HEK293 (cell line): ENCODE measurements at regions not wholly inside any gene's neighbourhood (a gene's known extent, or its start where the extent isn't known, plus 50 kb on each side); places are given as distances from the start of the nearest gene placed in this dataset.

ENCODE experiments used
- CTCF ChIA-PET: fragments of 350-600 bp; formaldehyde crosslinking; extraction: SDS; loops from one replicate; lab custom pipeline; 2021; ENCODE audit warnings: antibody characterized with exemption; lab: Yijun Ruan, JAX
- POLR2A ChIA-PET: fragments of 300-600 bp; formaldehyde crosslinking; extraction: SDS; loops from one replicate; lab custom pipeline; 2020; ENCODE audit warnings: antibody characterized with exemption, inconsistent platforms; lab: Yijun Ruan, JAX
- H3K27ac ChIP-seq: fragments of 200-500 bp; sonication (Bioruptor generic); 2 replicates; pipeline ENCODE4 v1.5.1; 2014; ENCODE audit warnings: low read depth, low read length, control low read depth, inconsistent platforms; ENCODE audit errors: extremely low read depth
- H3K36me3 ChIP-seq, 2 experiments: fragments of 200-500 bp in 1 of 2; sonication (Bioruptor generic) in 1 of 2; 1 replicate in 1 of 2; 2 replicates in 1 of 2; pipeline ENCODE4 v1.5.1; 2014 to 2017; ENCODE audit warnings: inconsistent platforms in 2 of 2, low read length in 2 of 2; ENCODE audit not compliant: control insufficient read depth in 2 of 2, insufficient read depth in 1 of 2
- H3K4me1 ChIP-seq: fragments of 200-500 bp; sonication (Bioruptor generic); 2 replicates; pipeline ENCODE4 v1.5.1; 2014; ENCODE audit warnings: mild to moderate bottlenecking, low read length, inconsistent platforms; ENCODE audit not compliant: control insufficient read depth, insufficient read depth
- H3K4me3 ChIP-seq: 2 replicates; pipeline ENCODE4 v1.5.1; 2011; ENCODE audit warnings: low read depth, mild to moderate bottlenecking, control low read depth, low read length, moderate library complexity
- H3K9me3 ChIP-seq: fragments of 200-500 bp; sonication (Bioruptor generic); 2 replicates; pipeline ENCODE4 v1.5.1; 2014; ENCODE audit warnings: low read depth, low read length, inconsistent platforms; ENCODE audit not compliant: control insufficient read depth, insufficient read depth
- IKZF3 ChIP-seq: fragments of 450-650 bp; IDR thresholded peaks from 2 replicates; pipeline ENCODE4 v1.5.0; 2018; ENCODE audit warnings: missing biosample characterization, mild to moderate bottlenecking, missing genetic modification characterization, moderate library complexity
- KLF8 ChIP-seq: fragments of 450-650 bp; formaldehyde crosslinking; IDR thresholded peaks from 2 replicates; pipeline ENCODE4 v1.5.1; 2016; ENCODE audit warnings: missing biosample characterization, missing genetic modification characterization
- OVOL3 ChIP-seq: fragments of 450-650 bp; formaldehyde crosslinking; IDR thresholded peaks from 2 replicates; pipeline ENCODE4 v1.5.1; 2016; ENCODE audit warnings: missing biosample characterization, missing genetic modification characterization
- SP2 ChIP-seq: fragments of 450-650 bp; formaldehyde crosslinking; IDR thresholded peaks from 2 replicates; pipeline ENCODE4 v1.5.1; 2016; ENCODE audit warnings: missing biosample characterization, missing genetic modification characterization
- YY2 ChIP-seq: fragments of 450-650 bp; formaldehyde crosslinking; IDR thresholded peaks from 2 replicates; pipeline ENCODE4 v1.5.1; 2016; ENCODE audit warnings: missing biosample characterization, missing genetic modification characterization
- ZBTB20 ChIP-seq: fragments of 450-650 bp; formaldehyde crosslinking; IDR thresholded peaks from 2 replicates; pipeline ENCODE4 v1.5.1; 2016; ENCODE audit warnings: missing biosample characterization, missing genetic modification characterization
- ZFP41 ChIP-seq: fragments of 450-650 bp; formaldehyde crosslinking; IDR thresholded peaks from 2 replicates; pipeline ENCODE4 v1.5.1; 2016; ENCODE audit warnings: missing biosample characterization, missing genetic modification characterization, borderline replicate concordance
- ZFP69B ChIP-seq: fragments of 450-650 bp; formaldehyde crosslinking; IDR thresholded peaks from 2 replicates; pipeline ENCODE4 v1.5.1; 2016; ENCODE audit warnings: missing biosample characterization, missing genetic modification characterization
- ZNF121 ChIP-seq: fragments of 450-650 bp; formaldehyde crosslinking; IDR thresholded peaks from 2 replicates; pipeline ENCODE4 v1.5.1; 2016; ENCODE audit warnings: missing biosample characterization, missing genetic modification characterization
- ZNF280D ChIP-seq: fragments of 450-650 bp; formaldehyde crosslinking; IDR thresholded peaks from 2 replicates; pipeline ENCODE4 v1.5.1; 2016; ENCODE audit warnings: missing biosample characterization, missing genetic modification characterization
- ZNF354C ChIP-seq: fragments of 450-650 bp; formaldehyde crosslinking; IDR thresholded peaks from 2 replicates; pipeline ENCODE4 v1.5.1; 2016; ENCODE audit warnings: missing biosample characterization, missing genetic modification characterization, low read depth, borderline replicate concordance
- ZNF416 ChIP-seq: fragments of 450-650 bp; formaldehyde crosslinking; IDR thresholded peaks from 2 replicates; pipeline ENCODE4 v1.5.1; 2016; ENCODE audit warnings: missing biosample characterization, missing genetic modification characterization
- ZNF48 ChIP-seq: fragments of 450-650 bp; formaldehyde crosslinking; IDR thresholded peaks from 2 replicates; pipeline ENCODE4 v1.5.1; 2016; ENCODE audit warnings: missing biosample characterization, missing genetic modification characterization
- ZNF529 ChIP-seq: fragments of 450-650 bp; formaldehyde crosslinking; IDR thresholded peaks from 2 replicates; pipeline ENCODE4 v1.5.1; 2017; ENCODE audit warnings: missing genetic modification characterization, missing biosample characterization; ENCODE audit not compliant: insufficient replicate concordance
- ZNF596 ChIP-seq: fragments of 450-650 bp; IDR thresholded peaks from 2 replicates; pipeline ENCODE4 v1.5.0; 2018; ENCODE audit warnings: missing biosample characterization, mild to moderate bottlenecking, missing genetic modification characterization, moderate library complexity
- ZNF624 ChIP-seq: fragments of 450-650 bp; formaldehyde crosslinking; IDR thresholded peaks from 2 replicates; pipeline ENCODE4 v1.5.1; 2017; ENCODE audit warnings: missing biosample characterization, missing genetic modification characterization
- ZNF660 ChIP-seq: fragments of 450-650 bp; IDR thresholded peaks from 2 replicates; pipeline ENCODE4 v1.5.1; 2018; ENCODE audit warnings: missing biosample characterization, mild to moderate bottlenecking, missing genetic modification characterization
- ZNF76 ChIP-seq: fragments of 450-650 bp; formaldehyde crosslinking; IDR thresholded peaks from 2 replicates; pipeline ENCODE4; 2016; ENCODE audit warnings: low read depth, missing biosample characterization, missing genetic modification characterization, borderline replicate concordance
- ZNF785 ChIP-seq: fragments of 450-650 bp; formaldehyde crosslinking; IDR thresholded peaks from 2 replicates; pipeline ENCODE4 v1.5.1; 2016; ENCODE audit warnings: missing biosample characterization, missing genetic modification characterization
- ZNF791 ChIP-seq: fragments of 450-650 bp; formaldehyde crosslinking; IDR thresholded peaks from 2 replicates; pipeline ENCODE4 v1.5.1; 2016; ENCODE audit warnings: missing biosample characterization, missing genetic modification characterization

- no peak for TF ChIP-seq ZNF121 (tag by site-specific recombination)
- no peak for TF ChIP-seq KLF8
- no peak for TF ChIP-seq ZNF624 (tag by site-specific recombination)
- TF ChIP-seq ZNF416 (tag by site-specific recombination): no peak
- no peak for TF ChIP-seq ZNF354C (tag by site-specific recombination)
- no peak for TF ChIP-seq OVOL3 (tag by site-specific recombination)
- no peak for TF ChIP-seq SP2
- TF ChIP-seq ZNF48 (tag by site-specific recombination): no peak
- TF ChIP-seq ZNF280D (tag by site-specific recombination): no peak
- TF ChIP-seq, all 188 proteins: peak for 0
- H3K4me1 ChIP-seq: no peaks in the 10 kb centered on the region
- H3K9me3 ChIP-seq: no peaks in the 10 kb centered on the region
- H3K4me3 ChIP-seq: no peak overlapping the region
- ChIA-PET POLR2A (no interaction called here), CTCF (no interaction called here)
- no peak overlapping the region for H3K27ac ChIP-seq
- no peaks in the 10 kb centered on the region for H3K36me3 ChIP-seq
Measured at GRCh38 chr18:72470391-72470790, 73.8 kb downstream of the CBLN2 start.

- no peaks in the 10 kb centered on the region for H3K4me1 ChIP-seq
- TF ChIP-seq YY2 (tag by site-specific recombination) (no peak), ZNF76 (no peak), ZNF624 (tag by site-specific recombination) (no peak), ZNF660 (tag by site-specific recombination) (no peak)
- TF ChIP-seq, all 188 proteins: peak for 0
- H3K27ac ChIP-seq: no peak overlapping the region
- no peaks in the 10 kb centered on the region for H3K9me3 ChIP-seq
- ChIA-PET POLR2A (no interaction called here), CTCF (interaction anchor here (0.6 kb wide), 1 partner anchor 751 kb away, joined by 3 read pairs; no protein-coding TSS in a partner anchor)
- no peak overlapping the region for H3K4me3 ChIP-seq
- no peaks in the 10 kb centered on the region for H3K36me3 ChIP-seq
Measured at GRCh38 chr18:72468021-72468710, 76.0 kb downstream of the CBLN2 start.

DNA sequence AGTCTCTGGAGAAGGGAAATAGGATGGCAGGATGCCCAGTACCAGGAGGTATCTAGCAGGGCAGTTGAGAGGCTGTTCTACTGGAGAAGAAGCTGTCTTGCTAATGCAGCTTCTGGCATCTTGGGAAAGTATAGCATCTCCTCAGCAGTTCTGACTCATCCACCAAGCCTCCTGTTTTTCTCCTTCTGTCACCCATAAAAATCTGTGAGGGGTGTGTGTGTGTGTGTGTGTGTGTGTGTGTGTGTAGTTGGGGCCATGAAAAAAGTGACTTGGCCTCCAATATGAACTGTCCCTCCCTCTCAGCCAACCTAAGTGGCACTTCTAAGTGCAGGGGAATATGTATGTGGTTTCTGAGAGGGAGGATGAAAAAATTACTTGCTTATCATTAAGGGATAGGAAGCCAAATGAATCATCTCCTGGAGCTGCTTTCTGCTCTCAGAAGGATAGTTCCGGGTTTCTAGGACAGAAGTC is 83.9 kb downstream of the CBLN2 start:
- POLR2A ChIA-PET: no interaction called here
- Histone ChIP-seq H3K36me3 (no peaks in the 10 kb centered on the region), H3K4me1 (no peaks in the 10 kb centered on the region), H3K4me3 (no peak overlapping the region), H3K27ac (no peak overlapping the region), H3K9me3 (no peaks in the 10 kb centered on the region)
- CTCF ChIA-PET: no interaction called here
- no peak for TF ChIP-seq ZNF791 (tag by site-specific recombination)
- TF ChIP-seq ZFP41: no peak
- no peak for TF ChIP-seq ZFP69B (tag by site-specific recombination)
- no peak for TF ChIP-seq ZBTB20 (tag by site-specific recombination)
- TF ChIP-seq IKZF3: no peak
- TF ChIP-seq ZNF785 (tag by site-specific recombination): no peak
- no peak for TF ChIP-seq ZNF596 (tag by site-specific recombination)
- TF ChIP-seq ZNF529 (tag by site-specific recombination): no peak
- TF ChIP-seq, all 188 proteins: peak for 0
